ENCODE measurements at regions not wholly inside any gene's neighbourhood (a gene's known extent, or its start where the extent isn't known, plus 50 kb on each side); places are given as distances from the start of the nearest gene placed in this dataset.

GRCh38 chr7:54409917-54410316 lies 132.3 kb upstream of the VSTM2A start:
- 83 to 87% methylated on average over 3 of the region's 3 CpGs for WGBS, 2 donors
- Histone ChIP-seq H3K4me3 (no peak overlapping the region), H3K27me3 (no peaks in the 10 kb centered on the region), H3K27ac (no peak overlapping the region), H3K4me1 (no peaks in the 10 kb centered on the region), H3K9me3 (no peaks in the 10 kb centered on the region), H3K36me3 (ENCODE audit: low read depth, missing control alignments) (no peaks in the 10 kb centered on the region)
- no peak for TF ChIP-seq CTCF (IDR thresholded peaks at IDR 0.05)
- no peak for TF ChIP-seq POLR2A (IDR thresholded peaks at IDR 0.05)
- no peak for DNase-seq
- intact Hi-C loops (cut with DNase I; ENCODE audit: low total_unique reads): no loop called here

GRCh38 chr7:54416678-54417077 lies 125.5 kb upstream of the VSTM2A start:
- no peaks in the 10 kb centered on the region for H3K9me3 ChIP-seq
- no peak overlapping the region for H3K27ac ChIP-seq
- DNase-seq: no peak
- H3K4me3 ChIP-seq: no peak overlapping the region
- no peaks in the 10 kb centered on the region for H3K4me1 ChIP-seq
- intact Hi-C loops (cut with DNase I; ENCODE audit: low total_unique reads): no loop called here
- H3K27me3 ChIP-seq: no peaks in the 10 kb centered on the region
- H3K36me3 ChIP-seq (ENCODE audit: low read depth, missing control alignments): no peaks in the 10 kb centered on the region
- TF ChIP-seq CTCF (IDR thresholded peaks at IDR 0.05): no peak
- no peak for TF ChIP-seq POLR2A (IDR thresholded peaks at IDR 0.05)
- 68 to 70% methylated on average over 3 of the region's 3 CpGs for WGBS, 2 donors

- Histone ChIP-seq H3K4me1 (no peaks in the 10 kb centered on the region), H3K36me3 (ENCODE audit: low read depth, missing control alignments) (no peaks in the 10 kb centered on the region), H3K4me3 (no peak overlapping the region), H3K27me3 (no peaks in the 10 kb centered on the region), H3K9me3 (no peaks in the 10 kb centered on the region), H3K27ac (no peak overlapping the region)
- DNase-seq: no peak
- TF ChIP-seq CTCF (IDR thresholded peaks at IDR 0.05) (no peak), POLR2A (IDR thresholded peaks at IDR 0.05) (no peak)
- WGBS, 2 donors: 69 to 84% methylated on average over 15 of the region's 15 CpGs
- intact Hi-C loops (cut with DNase I; ENCODE audit: low total_unique reads): no loop called here
Measured at GRCh38 chr7:54419209-54419608, 123.0 kb upstream of the VSTM2A start.

GRCh38 chr7:54426406-54426805 lies 115.8 kb upstream of the VSTM2A start:
- TF ChIP-seq CTCF (IDR thresholded peaks at IDR 0.05) (no peak), POLR2A (IDR thresholded peaks at IDR 0.05) (no peak)
- intact Hi-C loops (cut with DNase I; ENCODE audit: low total_unique reads): no loop called here
- Histone ChIP-seq H3K36me3 (ENCODE audit: low read depth, missing control alignments) (no peaks in the 10 kb centered on the region), H3K9me3 (no peaks in the 10 kb centered on the region), H3K27ac (no peak overlapping the region), H3K4me3 (no peak overlapping the region), H3K4me1 (no peaks in the 10 kb centered on the region), H3K27me3 (no peaks in the 10 kb centered on the region)
- no peak for DNase-seq
- WGBS, 2 donors: 72 to 75% methylated on average over 2 of the region's 2 CpGs

- Histone ChIP-seq H3K27ac (no peak overlapping the region), H3K4me1 (no peaks in the 10 kb centered on the region), H3K27me3 (no peaks in the 10 kb centered on the region), H3K4me3 (no peak overlapping the region), H3K9me3 (no peaks in the 10 kb centered on the region), H3K36me3 (ENCODE audit: low read depth, missing control alignments) (no peaks in the 10 kb centered on the region)
- intact Hi-C loops (cut with DNase I; ENCODE audit: low total_unique reads): no loop called here
- no peak for TF ChIP-seq POLR2A (IDR thresholded peaks at IDR 0.05)
- no peak for TF ChIP-seq CTCF (IDR thresholded peaks at IDR 0.05)
- DNase-seq: no peak
Measured at GRCh38 chr7:54429111-54429510, 113.1 kb upstream of the VSTM2A start.
